Liver (tissue), 8 donors: ENCODE measurements at regions not wholly inside any gene's neighbourhood (a gene's known extent, or its start where the extent isn't known, plus 50 kb on each side); places are given as distances from the start of the nearest gene placed in this dataset.

Source experiments
- DNase-seq: peaks from one replicate; pipeline ENCODE4 v3.0.0-alpha.2; 2017; ENCODE audit warnings: low spot score
- H3K27ac ChIP-seq, 2 donors: one replicate each; pipeline ENCODE4 v1.7.0; 2013; ENCODE audit warnings: inconsistent platforms in 2 of 2, low read length in 2 of 2, control low read depth in 1 of 2, low read depth in 1 of 2, mild to moderate bottlenecking in 1 of 2
- H3K27me3 ChIP-seq, 4 donors: one replicate each; pipeline versions ENCODE4 v1.6.1 to v1.7.0; 2013; ENCODE audit warnings: low read length in 3 of 4, inconsistent platforms in 1 of 4, mild to moderate bottlenecking in 1 of 4, moderate library complexity in 1 of 4; ENCODE audit not compliant: control insufficient read depth in 4 of 4, insufficient read depth in 4 of 4
- H3K36me3 ChIP-seq, 4 donors: one replicate each; pipeline versions ENCODE4 v1.6.1 to v1.7.0; 2013; ENCODE audit warnings: low read length in 3 of 4, mild to moderate bottlenecking in 3 of 4, low read depth in 1 of 4, moderate library complexity in 1 of 4; ENCODE audit not compliant: control insufficient read depth in 4 of 4, insufficient read depth in 3 of 4
- H3K4me1 ChIP-seq, 4 donors: one replicate each; pipeline versions ENCODE4 v1.6.1 to v1.7.0; 2013; ENCODE audit warnings: low read length in 3 of 4, mild to moderate bottlenecking in 3 of 4, moderate library complexity in 1 of 4; ENCODE audit not compliant: control insufficient read depth in 4 of 4, insufficient read depth in 4 of 4
- H3K4me3 ChIP-seq, 3 donors: one replicate each; pipeline versions ENCODE4 v1.6.1 to v1.7.0; 2013; ENCODE audit warnings: low read length in 3 of 3, control low read depth in 1 of 3, low read depth in 1 of 3, mild to moderate bottlenecking in 1 of 3
- H3K9ac ChIP-seq, 2 donors: one replicate each; pipeline ENCODE4 v1.7.0; 2013; ENCODE audit warnings: low read length in 2 of 2, mild to moderate bottlenecking in 2 of 2, moderate library complexity in 2 of 2, control low read depth in 1 of 2, low read depth in 1 of 2
- H3K9me3 ChIP-seq, 4 donors: one replicate each; pipeline versions ENCODE4 v1.6.1 to v1.7.0; 2013; ENCODE audit warnings: low read length in 3 of 4; ENCODE audit not compliant: control insufficient read depth in 4 of 4
- CTCF ChIP-seq: fragments of 150-350 bp; IDR thresholded peaks from 2 replicates; pipeline ENCODE4 v1.5.1; 2017; ENCODE audit warnings: improper control_type of control experiment, low read depth, low read length; ENCODE audit not compliant: missing input control
- EGR1 ChIP-seq, 2 donors: IDR thresholded peaks; 2 replicates each; pipeline ENCODE4 v1.6.1; 2016 to 2018; ENCODE audit warnings: antibody characterized with exemption in 2 of 2, low read depth in 2 of 2
- FOXA1 ChIP-seq: IDR thresholded peaks from 2 replicates; pipeline ENCODE4 v1.6.1; 2016; ENCODE audit warnings: antibody characterized with exemption
- FOXA2 ChIP-seq: IDR thresholded peaks from 2 replicates; pipeline ENCODE4 v1.6.1; 2016; ENCODE audit warnings: antibody characterized with exemption
- HNF4A ChIP-seq, 2 donors: conservative IDR thresholded peaks; 2 replicates each; pipeline ENCODE4 v1.6.1; 2016; ENCODE audit warnings: antibody characterized with exemption in 2 of 2, mild to moderate bottlenecking in 2 of 2
- HNF4G ChIP-seq: IDR thresholded peaks from 2 replicates; pipeline ENCODE4 v1.6.1; 2016; ENCODE audit warnings: antibody characterized with exemption
- JUND ChIP-seq, 2 donors: IDR thresholded peaks; 2 replicates each; pipeline ENCODE4 v1.6.1; 2016; ENCODE audit warnings: antibody characterized with exemption in 2 of 2
- MAX ChIP-seq: IDR thresholded peaks from 2 replicates; pipeline ENCODE4 v1.6.1; 2016; ENCODE audit warnings: antibody characterized with exemption
- NR2F2 ChIP-seq: IDR thresholded peaks from 2 replicates; pipeline ENCODE4 v1.6.1; 2016; ENCODE audit warnings: antibody characterized with exemption
- RAD21 ChIP-seq, 2 donors: IDR thresholded peaks; 2 replicates each; pipeline ENCODE4 v1.6.1; 2016; ENCODE audit warnings: antibody characterized with exemption in 2 of 2, mild to moderate bottlenecking in 2 of 2
- REST ChIP-seq: IDR thresholded peaks from 2 replicates; pipeline ENCODE4 v1.6.1; 2016; ENCODE audit warnings: antibody characterized with exemption, mild to moderate bottlenecking
- RXRA ChIP-seq, 2 donors: IDR thresholded peaks; 2 replicates each; pipeline ENCODE4 v1.6.1; 2017 to 2018; ENCODE audit warnings: antibody characterized with exemption in 2 of 2, mild to moderate bottlenecking in 1 of 2
- SP1 ChIP-seq: IDR thresholded peaks from 2 replicates; pipeline ENCODE4 v1.6.1; 2018; ENCODE audit warnings: antibody characterized with exemption, mild to moderate bottlenecking
- TAF1 ChIP-seq: conservative IDR thresholded peaks from 2 replicates; pipeline ENCODE4 v1.6.1; 2016; ENCODE audit warnings: antibody characterized with exemption, mild to moderate bottlenecking
- YY1 ChIP-seq: IDR thresholded peaks from 2 replicates; pipeline ENCODE4 v1.6.1; 2016; ENCODE audit warnings: antibody characterized with exemption, mild to moderate bottlenecking
- ZBTB33 ChIP-seq: IDR thresholded peaks from 2 replicates; pipeline ENCODE4 v1.6.1; 2016; ENCODE audit warnings: antibody characterized with exemption
- WGBS: extraction: QIAGEN DNeasy Blood & Tissue Kit; methylation state at CpG from one replicate; pipeline ENCODE4 v1.1.7; 2013; 5-methylcytosine and 5-hydroxymethylcytosine counted together
- donor health status: healthy.
- donor health status: healthy.
- donor health status: healthy.
- donor health status: healthy.
- donor health status: healthy.

GRCh38 chr4:160265836-160266235, 1163.0 kb downstream of the RAPGEF2 start (continued):
- no peak for TF ChIP-seq CTCF
- TF ChIP-seq EGR1 (IDR thresholded peaks at IDR 0.05; ENCODE audit: low read depth in 2 of 2) = no peak
- no peak for TF ChIP-seq YY1
- TF ChIP-seq HNF4A (conservative IDR thresholded peaks at IDR 0.05) = no peak

- peaks cover 0 to 3% (median 0%) of the 10 kb centered on the region in 4 donors for H3K9me3 ChIP-seq
- no peak for TF ChIP-seq YY1
- TF ChIP-seq JUND (IDR thresholded peaks at IDR 0.05) = no peak
- no peak for TF ChIP-seq MAX
- no peak for TF ChIP-seq HNF4A (conservative IDR thresholded peaks at IDR 0.05)
- TF ChIP-seq FOXA1 = no peak
- no peak overlapping the region for H3K9ac ChIP-seq
- H3K36me3 ChIP-seq = no peaks in the 10 kb centered on the region
- no peaks in the 10 kb centered on the region for H3K4me1 ChIP-seq
- DNase-seq = no peak
- H3K27ac ChIP-seq = no peak overlapping the region
- no peak overlapping the region for H3K4me3 ChIP-seq
- 42% methylated on average over 3 of the region's 3 CpGs for WGBS
- no peaks in the 10 kb centered on the region for H3K27me3 ChIP-seq
Measured at GRCh38 chr4:160276785-160277325, 1174.0 kb downstream of the RAPGEF2 start.

DNA sequence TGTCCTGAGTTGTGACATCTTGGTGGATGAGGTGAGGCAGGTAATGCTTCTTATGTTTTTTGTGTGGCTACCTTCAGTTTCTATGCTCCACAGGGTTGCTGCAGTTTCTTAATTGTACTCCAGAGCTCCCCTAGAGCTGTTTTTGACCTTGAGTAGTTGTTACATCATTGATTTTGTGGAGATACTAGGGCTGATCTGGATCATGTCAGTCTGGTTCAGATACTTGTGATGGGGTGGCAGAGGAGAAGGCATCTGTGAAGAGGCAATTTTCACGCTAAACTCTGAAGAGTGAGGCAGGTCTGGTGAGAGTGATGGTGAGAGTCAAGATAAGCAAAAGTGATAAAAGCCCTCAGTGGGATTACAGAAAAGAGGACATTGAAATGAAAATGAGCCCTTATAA, 1180.2 kb downstream of the RAPGEF2 start:
- Histone ChIP-seq H3K27ac (no peak overlapping the region), H3K9me3 (no peaks in the 10 kb centered on the region), H3K36me3 (no peaks in the 10 kb centered on the region), H3K4me3 (no peak overlapping the region), H3K4me1 (no peaks in the 10 kb centered on the region), H3K27me3 (no peaks in the 10 kb centered on the region), H3K9ac (no peak overlapping the region)
- TF ChIP-seq HNF4G = no peak
- no peak for TF ChIP-seq SP1
- no peak for TF ChIP-seq HNF4A (conservative IDR thresholded peaks at IDR 0.05)
- no peak for TF ChIP-seq REST
- no peak for TF ChIP-seq FOXA2
- no peak for TF ChIP-seq RAD21 (IDR thresholded peaks at IDR 0.05)
- no peak for TF ChIP-seq MAX
- no peak for TF ChIP-seq TAF1
- TF ChIP-seq NR2F2 = no peak
- no peak for TF ChIP-seq EGR1 (IDR thresholded peaks at IDR 0.05; ENCODE audit: low read depth in 2 of 2)
- TF ChIP-seq ZBTB33 = no peak
- TF ChIP-seq RXRA (IDR thresholded peaks at IDR 0.05) = no peak
- no peak for TF ChIP-seq CTCF
- TF ChIP-seq YY1 = no peak
- DNase-seq = no peak
- WGBS = 79% methylated on average over 1 of the region's 1 CpG
